ENCODE measurements at regions not wholly inside any gene's neighbourhood (a gene's known extent, or its start where the extent isn't known, plus 50 kb on each side); places are given as distances from the start of the nearest gene placed in this dataset.
"Not testable (repeated sequence)": the region's sequence is repeated elsewhere in the genome, so short reads cannot be mapped to it uniquely, and the experiment has no call there.

DNA sequence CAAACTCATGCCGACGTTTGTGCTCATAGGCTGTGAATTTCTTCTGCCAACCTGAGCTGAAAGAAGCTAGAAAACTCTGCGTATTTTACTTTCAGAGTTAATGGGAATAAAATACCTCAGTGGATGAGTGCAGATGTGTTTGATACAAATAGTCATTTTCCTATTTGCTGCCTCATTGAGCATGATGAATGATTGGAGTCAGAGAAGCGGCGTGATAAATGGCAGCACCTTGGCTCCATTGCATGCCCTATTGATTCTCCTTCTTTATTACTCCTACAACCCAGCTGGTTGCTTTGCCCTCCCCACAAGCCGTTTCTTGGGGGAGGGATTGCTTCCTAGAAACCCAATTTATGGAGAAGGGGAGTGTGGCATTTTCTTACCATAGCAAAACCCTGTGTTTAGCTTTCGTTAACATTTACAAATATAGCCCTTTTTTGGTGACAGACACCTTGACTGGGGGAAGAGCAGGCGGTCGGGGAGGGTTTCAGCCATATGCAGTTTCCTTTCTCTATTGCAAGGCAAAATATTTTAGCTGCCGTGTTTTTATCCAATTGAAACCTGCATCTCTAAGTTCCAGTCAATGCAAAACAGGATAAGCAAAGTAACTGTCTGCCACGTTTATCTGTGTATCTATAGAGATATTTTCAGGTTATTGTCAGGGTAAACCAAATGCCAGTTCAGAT is 93.1 kb upstream of the TBCA start:
- no peak for DNase-seq (ENCODE audit: low spot score)

GRCh38 chr5:77867914-77868313 is 91.8 kb upstream of the TBCA start:
- DNase-seq (ENCODE audit: low spot score): no peak

DNA sequence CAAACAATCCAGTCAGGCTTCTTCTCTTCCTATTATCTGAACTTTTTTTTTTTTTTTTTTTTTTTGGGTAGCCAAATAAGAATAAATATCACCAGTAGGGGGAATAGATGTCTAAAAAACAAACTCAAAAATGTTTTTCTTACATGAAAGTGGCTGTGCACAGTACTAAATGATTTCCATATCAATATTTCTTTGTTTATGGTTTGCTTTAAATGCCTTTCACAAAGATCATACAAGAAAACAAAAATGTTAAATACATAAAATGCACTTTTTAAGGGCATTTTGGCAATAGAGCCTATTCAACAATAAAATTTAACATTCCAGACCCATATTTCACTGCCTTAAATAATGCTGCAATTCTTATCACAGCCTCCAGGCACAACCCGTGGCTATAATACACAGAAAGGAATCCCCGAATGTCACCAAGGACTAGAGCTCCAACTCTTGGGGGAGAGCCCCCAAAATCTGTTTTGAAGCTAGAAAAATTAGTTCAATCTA is 91.1 kb upstream of the TBCA start:
- no peak for DNase-seq (ENCODE audit: low spot score)

- DNase-seq (ENCODE audit: low spot score): no peak
Measured at GRCh38 chr5:77866198-77866597, 90.1 kb upstream of the TBCA start.

DNA sequence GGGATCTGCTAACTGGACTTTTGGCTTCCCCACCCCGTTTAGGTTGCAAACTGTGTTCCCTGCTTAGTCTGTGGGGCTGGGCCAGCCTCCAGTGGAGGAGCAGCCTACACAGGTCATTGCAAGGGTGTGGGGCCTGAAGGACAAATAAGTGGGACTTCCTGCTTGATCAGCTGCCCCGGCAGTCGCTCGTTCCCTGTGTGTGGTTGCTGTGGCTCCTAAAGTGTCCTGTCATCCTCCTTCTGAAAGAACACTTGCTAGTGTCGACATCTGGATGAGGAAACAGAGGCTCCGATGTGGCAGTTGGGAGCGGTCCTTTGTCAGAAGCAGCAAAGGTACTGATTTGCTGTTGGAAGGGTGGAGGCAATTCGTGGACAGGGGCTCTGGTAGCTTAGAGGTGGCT is 88.9 kb upstream of the TBCA start:
- no peak for DNase-seq (ENCODE audit: low spot score)

- no peak for DNase-seq (ENCODE audit: low spot score)
Measured at GRCh38 chr5:77863181-77863580, 87.0 kb upstream of the TBCA start.

GRCh38 chr5:77861576-77861975 is 85.4 kb upstream of the TBCA start:
- DNase-seq (ENCODE audit: low spot score): no peak

DNA sequence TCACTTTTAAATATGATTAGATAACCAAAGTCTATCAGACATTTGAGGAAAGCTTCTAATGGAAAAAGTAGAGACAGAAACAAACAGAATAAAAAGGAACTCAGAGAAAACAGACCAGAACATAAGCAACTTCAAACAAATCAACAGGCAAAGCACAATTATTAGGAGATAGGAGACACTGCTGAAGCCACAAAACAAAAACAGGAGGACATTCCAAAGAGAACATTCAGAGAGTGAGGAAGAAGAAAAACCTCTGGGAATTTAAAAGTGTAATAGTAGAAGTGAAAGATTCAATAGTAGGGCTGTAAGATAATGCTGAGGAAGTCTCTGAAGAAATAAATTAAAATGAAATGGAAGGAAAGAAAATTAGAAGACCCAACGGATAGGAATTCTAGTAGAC is 83.2 kb upstream of the TBCA start:
- no peak for DNase-seq (ENCODE audit: low spot score)

- not testable (repeated sequence) for DNase-seq (ENCODE audit: low spot score)
Measured at GRCh38 chr5:77858678-77859077, 82.5 kb upstream of the TBCA start.

DNA sequence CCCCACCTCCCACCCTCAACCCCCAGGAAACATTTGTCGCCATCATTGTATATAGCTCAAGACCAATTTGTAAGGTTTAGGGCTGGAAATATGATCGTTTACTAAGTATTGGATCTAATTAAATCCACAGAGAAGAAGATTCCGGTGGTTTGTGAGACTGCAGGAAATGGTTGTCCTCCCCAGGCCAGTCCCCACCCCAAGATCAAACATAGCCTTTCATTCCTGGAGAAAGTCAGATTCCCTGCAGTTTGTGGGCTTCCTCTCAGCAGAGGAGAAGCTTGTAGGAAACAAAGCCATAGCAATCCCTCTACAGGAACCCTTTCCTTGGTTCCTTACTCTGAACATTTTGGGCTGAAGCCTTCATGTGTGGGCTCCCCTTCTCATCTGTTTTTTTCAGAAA is 79.2 kb upstream of the TBCA start:
- no peak for DNase-seq (ENCODE audit: low spot score)

DNA sequence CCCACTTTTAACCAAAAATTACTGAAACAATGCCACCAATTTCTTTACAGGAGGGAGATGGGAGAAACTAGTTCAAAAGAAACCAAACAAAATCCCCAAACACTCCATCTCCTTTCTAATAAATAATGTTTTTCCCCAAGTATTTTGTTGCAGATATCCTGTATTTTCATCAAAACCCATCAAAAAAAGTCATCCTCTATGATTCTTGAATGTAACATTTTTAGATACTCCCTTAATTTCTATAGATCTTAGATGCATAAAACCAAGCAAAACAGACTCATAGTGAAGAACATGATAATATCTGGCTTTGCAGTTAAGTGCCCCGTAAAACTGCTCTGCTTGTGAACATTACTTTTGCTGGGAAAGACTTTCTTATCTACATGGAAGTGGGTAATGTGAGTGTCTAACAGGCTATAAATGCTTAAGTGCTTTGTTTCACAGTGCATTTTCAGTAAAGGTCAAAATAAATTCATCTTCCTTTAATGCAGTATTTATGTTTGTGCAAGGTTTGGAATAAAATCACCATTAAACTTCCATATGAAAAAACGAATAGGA is 77.3 kb upstream of the TBCA start:
- DNase-seq (ENCODE audit: low spot score): no peak

DNA sequence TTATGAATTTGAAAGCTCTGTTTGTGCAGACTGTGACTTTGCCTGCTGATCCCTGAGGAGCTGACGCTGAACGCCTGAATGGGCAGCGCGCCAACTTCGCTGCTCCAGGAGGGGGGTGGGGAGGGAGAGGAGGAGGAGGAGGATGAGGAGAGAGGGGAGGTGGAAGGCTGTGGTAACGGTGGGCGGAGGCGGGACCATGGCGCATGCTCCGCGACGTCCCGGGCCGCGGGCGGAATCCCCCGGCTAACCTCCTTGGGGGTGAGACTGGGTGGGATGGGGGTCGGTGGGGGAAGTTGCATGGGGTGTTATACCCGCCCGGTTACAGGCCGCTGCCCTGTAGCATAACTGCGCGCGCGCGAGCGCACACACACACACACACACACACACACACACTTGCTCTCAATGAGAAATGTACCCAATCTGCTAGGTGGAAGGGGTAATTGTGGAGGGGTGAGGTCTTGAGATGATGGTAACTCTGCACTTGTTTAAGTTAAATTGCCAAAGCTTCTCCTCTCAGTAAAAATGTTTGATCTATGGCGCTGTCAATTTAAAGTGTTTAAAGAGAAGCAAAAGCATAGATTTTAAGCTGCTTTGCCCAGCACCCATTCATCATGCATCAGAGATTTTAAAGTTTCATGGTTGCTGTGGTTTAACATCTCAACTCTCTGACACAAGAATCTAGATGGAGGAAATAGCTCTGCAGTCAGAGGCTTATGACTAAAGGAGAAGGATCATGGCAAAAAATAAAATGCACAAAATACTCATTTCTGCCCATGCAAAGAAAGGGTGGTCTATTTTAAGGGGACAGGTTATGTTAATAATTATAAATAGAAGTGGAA is 76.6 kb upstream of the TBCA start:
- peak; percentile 81 for DNase-seq (ENCODE audit: low spot score)

DNA sequence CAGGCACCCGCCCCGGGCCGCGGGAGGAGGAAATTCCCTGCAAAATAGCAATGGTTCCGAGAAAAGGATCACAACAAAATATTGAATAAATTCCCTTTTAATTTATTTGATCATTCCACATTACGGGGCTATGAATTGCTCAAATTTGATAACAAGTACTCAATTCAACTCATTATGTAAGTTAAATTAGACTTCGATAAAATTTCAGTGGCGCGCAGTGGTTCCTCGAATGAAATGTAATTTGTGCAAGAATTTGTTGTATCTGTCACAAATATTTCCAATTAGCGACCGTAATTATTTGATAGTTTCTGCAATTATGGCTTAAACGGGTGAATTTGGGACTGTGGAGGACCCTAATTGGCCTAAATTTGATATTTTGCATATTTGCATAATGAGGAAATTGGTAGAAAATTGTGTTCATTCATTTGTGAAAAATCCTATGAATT is 76.0 kb upstream of the TBCA start:
- DNase-seq (ENCODE audit: low spot score): no peak

DNA sequence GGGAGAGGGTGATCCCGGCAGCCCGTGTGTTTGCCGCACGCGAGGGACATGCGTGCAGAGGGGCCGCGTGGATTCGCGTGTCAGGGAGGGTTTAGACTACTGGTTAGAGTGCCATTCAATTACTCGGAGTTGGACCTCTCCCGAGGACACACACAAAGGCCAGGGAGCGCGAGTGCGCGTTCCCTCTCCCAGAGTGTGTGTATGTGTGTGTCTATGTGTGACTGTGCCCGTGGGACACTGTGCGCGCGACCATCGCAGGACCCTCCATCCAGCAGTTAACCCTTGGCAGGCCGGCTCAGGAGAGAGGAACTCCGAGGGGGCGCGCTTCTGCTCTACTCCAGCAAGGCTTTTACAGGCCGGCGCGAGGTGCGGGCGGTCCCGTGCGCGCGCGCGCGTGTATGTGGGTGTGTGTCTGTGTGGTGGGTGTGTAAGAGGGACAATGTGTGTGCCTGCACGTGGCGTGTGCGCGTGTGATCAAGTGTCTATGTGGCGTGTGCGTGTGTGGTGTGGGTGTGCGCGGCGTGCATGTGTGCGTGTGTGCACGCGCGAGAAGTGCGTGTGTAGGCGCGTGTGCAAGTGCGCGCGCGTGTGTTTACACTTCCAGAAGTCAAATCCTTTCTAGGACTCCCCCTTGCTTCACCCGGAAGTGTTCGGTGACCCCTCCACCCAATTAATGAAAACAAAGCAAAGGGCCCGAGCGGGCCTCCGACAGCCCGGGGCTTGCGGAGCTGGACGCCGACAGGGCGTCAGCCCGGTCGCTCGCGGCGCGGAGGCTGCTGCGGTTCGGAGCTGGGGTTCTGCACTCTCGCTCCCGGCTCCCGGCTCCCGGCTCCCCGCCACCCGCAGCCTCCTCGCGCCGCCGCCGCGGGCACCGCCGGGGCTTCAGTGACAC is 75.3 kb upstream of the TBCA start:
- peak; percentile 83 for DNase-seq (ENCODE audit: low spot score)

GRCh38 chr5:77850536-77851175 is 74.5 kb upstream of the TBCA start:
- no peak for DNase-seq (ENCODE audit: low spot score)

- no peak for DNase-seq (ENCODE audit: low spot score)
Measured at GRCh38 chr5:77849308-77849900, 73.3 kb upstream of the TBCA start.

GRCh38 chr5:77847814-77848290 is 71.7 kb upstream of the TBCA start:
- DNase-seq (ENCODE audit: low spot score): no peak

GRCh38 chr5:77847129-77847460 is 71.0 kb upstream of the TBCA start:
- no peak for DNase-seq (ENCODE audit: low spot score)

- no peak for DNase-seq (ENCODE audit: low spot score)
Measured at GRCh38 chr5:77846422-77847128, 70.4 kb upstream of the TBCA start.

DNA sequence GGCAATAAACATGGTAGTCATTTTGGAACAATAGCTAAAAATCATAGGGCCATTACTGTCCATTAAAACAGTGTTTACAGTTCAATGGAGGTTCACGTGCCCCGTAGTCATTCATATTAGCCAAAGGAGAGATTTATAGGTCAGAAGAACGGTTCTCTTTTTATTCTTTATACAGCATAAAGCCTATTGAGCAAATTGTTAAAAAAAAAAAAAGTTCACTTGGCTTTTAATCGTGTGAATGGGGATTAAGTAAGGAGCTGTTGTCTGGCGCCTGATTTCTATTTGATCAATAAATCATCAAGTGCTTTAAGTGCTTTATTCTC is 69.1 kb upstream of the TBCA start:
- DNase-seq (ENCODE audit: low spot score): no peak
